Parathyroid adenoma (tissue), 2 donors: ENCODE measurements at regions not wholly inside any gene's neighbourhood (a gene's known extent, or its start where the extent isn't known, plus 50 kb on each side); places are given as distances from the start of the nearest gene placed in this dataset.

Experiments used
- H2AFZ ChIP-seq: fragments of 300-600 bp; sonication (generic); one replicate; pipeline ENCODE4 v1.7.0; 2017; ENCODE audit warnings: antibody characterized with exemption, mild to moderate bottlenecking
- H3K27ac ChIP-seq: fragments of 300-600 bp; sonication (generic); one replicate; pipeline ENCODE4 v1.7.0; 2017
- H3K27me3 ChIP-seq: fragments of 300-600 bp; sonication (generic); one replicate; pipeline ENCODE4 v1.7.0; 2017; ENCODE audit warnings: low read length; ENCODE audit not compliant: control insufficient read depth, insufficient read depth
- H3K36me3 ChIP-seq: fragments of 300-600 bp; sonication (generic); one replicate; pipeline ENCODE4 v1.7.0; 2017; ENCODE audit warnings: low read length; ENCODE audit not compliant: control insufficient read depth, insufficient read depth
- H3K4me1 ChIP-seq: fragments of 300-600 bp; sonication (generic); one replicate; pipeline ENCODE4 v1.7.0; 2017; ENCODE audit warnings: control low read depth
- H3K4me2 ChIP-seq: fragments of 300-600 bp; sonication (generic); one replicate; pipeline ENCODE4 v1.7.0; 2017; ENCODE audit warnings: low read length
- H3K4me3 ChIP-seq: fragments of 300-600 bp; sonication (generic); one replicate; pipeline ENCODE4 v1.7.0; 2017; ENCODE audit warnings: low read depth, low read length
- H3K79me2 ChIP-seq: fragments of 300-600 bp; sonication (generic); one replicate; pipeline ENCODE4 v1.7.0; 2017; ENCODE audit warnings: control low read depth
- H3K9ac ChIP-seq: fragments of 300-600 bp; sonication (generic); one replicate; pipeline ENCODE4 v1.7.0; 2017; ENCODE audit warnings: mild to moderate bottlenecking
- H3K9me3 ChIP-seq: fragments of 300-600 bp; sonication (generic); one replicate; pipeline ENCODE4 v1.7.0; 2017; ENCODE audit warnings: low read length; ENCODE audit not compliant: control insufficient read depth
- CTCF ChIP-seq: fragments of 300-600 bp; sonication (generic); IDR thresholded peaks from one replicate; pipeline ENCODE4 v1.7.0; 2017; ENCODE audit warnings: antibody characterized with exemption, mild to moderate bottlenecking
- donor health status: primary hyperparathyroidism.

- H3K4me2 ChIP-seq, result no peak overlapping the region
- TF ChIP-seq CTCF, result no peak
- no peaks in the 10 kb centered on the region for H3K36me3 ChIP-seq
- H3K79me2 ChIP-seq, result no peaks in the 10 kb centered on the region
- no peak overlapping the region for H3K4me3 ChIP-seq
- H3K9me3 ChIP-seq, result no peaks in the 10 kb centered on the region
- H3K27ac ChIP-seq, result no peak overlapping the region
- no peak overlapping the region for H2AFZ ChIP-seq
- H3K27me3 ChIP-seq, result no peaks in the 10 kb centered on the region
- no peaks in the 10 kb centered on the region for H3K4me1 ChIP-seq
- H3K9ac ChIP-seq, result no peak overlapping the region
Observed at GRCh38 chr21:16583556-16583955, 853.8 kb downstream of the USP25 start.

- no peaks in the 10 kb centered on the region for H3K36me3 ChIP-seq
- H2AFZ ChIP-seq, result no peak overlapping the region
- no peak overlapping the region for H3K27ac ChIP-seq
- H3K9ac ChIP-seq, result no peak overlapping the region
- TF ChIP-seq CTCF, result no peak
- no peaks in the 10 kb centered on the region for H3K4me1 ChIP-seq
- no peak overlapping the region for H3K4me3 ChIP-seq
- no peaks in the 10 kb centered on the region for H3K27me3 ChIP-seq
- H3K4me2 ChIP-seq, result no peak overlapping the region
- no peaks in the 10 kb centered on the region for H3K79me2 ChIP-seq
- H3K9me3 ChIP-seq, result no peaks in the 10 kb centered on the region
Observed at GRCh38 chr21:16584756-16585155, 855.0 kb downstream of the USP25 start.

GRCh38 chr21:16585896-16586295 is 856.1 kb downstream of the USP25 start:
- H3K27me3 ChIP-seq, result no peaks in the 10 kb centered on the region
- no peak overlapping the region for H3K4me2 ChIP-seq
- H3K27ac ChIP-seq, result no peak overlapping the region
- H3K36me3 ChIP-seq, result no peaks in the 10 kb centered on the region
- no peak overlapping the region for H3K9ac ChIP-seq
- no peak overlapping the region for H2AFZ ChIP-seq
- no peak overlapping the region for H3K4me3 ChIP-seq
- no peaks in the 10 kb centered on the region for H3K79me2 ChIP-seq
- TF ChIP-seq CTCF, result no peak
- H3K4me1 ChIP-seq, result no peaks in the 10 kb centered on the region
- no peaks in the 10 kb centered on the region for H3K9me3 ChIP-seq

GRCh38 chr21:16587141-16587581 is 857.4 kb downstream of the USP25 start:
- Histone ChIP-seq H3K4me1 (no peaks in the 10 kb centered on the region), H3K27ac (no peak overlapping the region), H3K4me3 (no peak overlapping the region), H3K4me2 (no peak overlapping the region), H3K79me2 (no peaks in the 10 kb centered on the region), H2AFZ (no peak overlapping the region), H3K27me3 (no peaks in the 10 kb centered on the region), H3K36me3 (no peaks in the 10 kb centered on the region), H3K9me3 (no peaks in the 10 kb centered on the region), H3K9ac (no peak overlapping the region)
- no peak for TF ChIP-seq CTCF

- no peak overlapping the region for H2AFZ ChIP-seq
- no peaks in the 10 kb centered on the region for H3K79me2 ChIP-seq
- no peaks in the 10 kb centered on the region for H3K9me3 ChIP-seq
- no peaks in the 10 kb centered on the region for H3K27me3 ChIP-seq
- peak overlapping the region; percentile 65 for H3K4me2 ChIP-seq
- no peak overlapping the region for H3K27ac ChIP-seq
- no peaks in the 10 kb centered on the region for H3K4me1 ChIP-seq
- no peak overlapping the region for H3K9ac ChIP-seq
- TF ChIP-seq CTCF, result no peak
- H3K36me3 ChIP-seq, result no peaks in the 10 kb centered on the region
- peak overlapping the region; percentile 17 for H3K4me3 ChIP-seq
Observed at GRCh38 chr21:16587681-16588375, 858.0 kb downstream of the USP25 start.
